CD4-positive, alpha-beta T cell treated with Interleukin-10 for 1 hour (primary cell): ENCODE measurements at regions not wholly inside any gene's neighbourhood (a gene's known extent, or its start where the extent isn't known, plus 50 kb on each side); places are given as distances from the start of the nearest gene placed in this dataset.

ENCODE experiments used
- DNase-seq: peaks from one replicate; pipeline ENCODE4 v3.0.0-alpha.2; 2020

DNA sequence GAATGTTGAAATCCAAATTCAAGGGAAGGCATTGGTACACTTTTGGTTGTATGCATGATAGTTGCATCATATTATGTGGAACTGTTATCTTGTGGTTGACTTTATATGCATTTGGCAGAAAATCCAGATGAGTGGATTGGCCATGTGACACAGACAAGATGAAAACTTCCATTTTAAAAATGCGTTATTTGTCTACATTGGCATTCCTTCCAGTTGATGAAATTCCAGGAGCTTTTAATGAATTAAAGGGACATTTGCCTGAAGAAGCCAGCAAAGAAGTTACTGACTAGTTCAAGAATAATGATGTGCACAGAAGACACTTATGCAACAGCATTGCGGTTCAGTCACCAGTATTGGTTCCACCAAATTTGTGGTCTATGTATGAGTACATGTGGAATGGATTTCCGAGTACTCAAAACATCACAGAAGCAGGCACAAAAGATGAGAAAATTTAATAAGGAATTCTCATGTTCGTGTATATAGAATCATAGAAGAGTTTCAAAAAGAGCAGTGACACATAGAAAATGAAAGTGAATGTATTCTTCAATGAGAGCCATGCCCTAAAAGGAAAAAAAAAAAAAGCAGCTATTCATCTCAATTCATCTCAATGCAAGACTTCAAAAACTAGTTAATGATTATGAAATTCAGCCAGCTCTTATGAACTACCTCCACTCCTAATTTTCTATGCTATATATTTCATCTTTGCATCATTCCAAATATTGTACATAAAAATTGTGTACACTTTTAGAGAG, 232.1 kb downstream of the RBM43 start:
- no peak for DNase-seq

DNA sequence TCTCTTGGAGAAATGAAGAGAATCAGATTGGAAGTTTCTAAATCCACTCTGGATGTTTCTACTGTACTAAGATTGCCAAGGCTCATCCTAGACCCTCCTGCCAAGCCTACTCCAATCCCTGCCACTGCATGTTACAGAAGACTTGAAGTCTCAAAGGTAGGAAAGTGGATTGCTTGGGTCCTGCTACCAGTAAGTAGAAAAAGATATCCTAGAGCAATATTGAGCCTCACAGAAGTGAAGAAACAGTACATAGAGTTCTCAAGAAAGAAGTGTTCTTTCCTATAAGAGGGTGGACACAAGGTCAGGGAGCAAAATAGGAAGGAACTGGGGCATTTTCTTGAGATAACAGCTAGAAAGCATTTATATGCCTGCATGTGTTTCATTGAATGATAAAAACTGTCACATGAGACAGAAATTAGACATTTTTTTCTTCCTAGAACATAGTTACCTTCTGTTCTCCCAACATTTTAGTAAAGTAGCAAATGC, 232.9 kb downstream of the RBM43 start:
- DNase-seq = no peak

DNA sequence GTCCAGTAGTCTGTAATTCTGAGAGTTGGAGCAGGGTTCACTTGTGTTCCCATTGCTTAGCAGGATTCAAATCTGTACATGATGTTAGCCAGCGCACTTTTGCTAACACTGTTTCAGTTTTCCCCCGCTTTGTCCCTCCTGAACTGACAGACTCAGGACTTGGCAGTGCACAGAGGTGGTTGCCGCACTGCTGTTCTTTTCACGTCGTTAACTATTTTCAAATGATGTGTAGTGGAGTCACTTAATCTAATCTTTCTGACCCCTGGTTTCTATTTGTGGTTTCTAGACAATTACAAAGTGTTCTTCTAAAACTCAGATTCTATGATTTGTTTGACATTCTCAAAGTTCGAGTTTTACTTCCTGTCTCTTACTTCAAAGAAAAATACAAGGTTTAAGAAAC, 234.5 kb downstream of the RBM43 start:
- no peak for DNase-seq

DNA sequence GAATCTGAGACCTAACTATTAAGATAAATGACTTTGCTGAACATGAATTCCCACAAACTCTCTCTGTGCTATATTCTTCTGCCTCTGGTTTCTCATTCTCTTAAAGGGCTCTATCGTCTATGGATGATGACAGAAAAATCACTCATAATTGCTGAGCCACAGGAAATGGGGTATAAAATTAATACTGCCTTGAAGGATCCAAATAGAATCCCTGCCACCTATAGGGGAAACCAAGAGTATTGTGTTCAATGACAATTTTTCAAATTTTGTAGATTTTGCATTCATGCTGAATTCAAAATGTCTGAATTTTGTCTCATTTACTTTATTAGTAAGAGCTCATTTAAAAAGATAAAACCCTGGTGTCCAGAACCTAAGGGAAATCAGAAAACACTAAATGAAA, 235.8 kb downstream of the RBM43 start:
- DNase-seq = no peak

DNA sequence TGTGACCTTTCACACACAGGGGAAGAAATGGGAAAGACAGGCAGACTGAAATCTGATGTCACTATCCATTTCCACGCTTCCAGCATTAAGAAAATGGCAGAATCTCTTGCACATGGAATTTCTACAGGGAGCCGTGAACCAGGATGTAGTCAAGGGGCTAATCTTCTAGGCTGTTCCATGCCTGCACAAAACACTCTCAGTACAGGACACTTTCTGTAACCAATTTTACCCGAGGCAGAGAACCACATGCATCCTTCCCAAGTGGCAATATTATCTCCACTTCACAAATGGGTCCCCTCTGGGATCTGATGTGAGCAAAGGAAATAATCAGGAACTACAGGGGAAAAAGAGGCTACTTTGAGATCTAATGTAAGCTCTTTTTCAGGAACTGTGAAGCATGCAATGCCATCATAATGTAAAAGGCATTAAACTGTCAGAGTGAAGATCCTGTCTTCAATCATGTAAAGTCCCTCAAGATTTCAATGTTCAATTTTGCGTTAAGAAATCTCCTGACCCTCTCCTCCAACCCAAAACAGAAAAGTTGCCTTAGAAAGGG, 236.9 kb downstream of the RBM43 start:
- no peak for DNase-seq

DNA sequence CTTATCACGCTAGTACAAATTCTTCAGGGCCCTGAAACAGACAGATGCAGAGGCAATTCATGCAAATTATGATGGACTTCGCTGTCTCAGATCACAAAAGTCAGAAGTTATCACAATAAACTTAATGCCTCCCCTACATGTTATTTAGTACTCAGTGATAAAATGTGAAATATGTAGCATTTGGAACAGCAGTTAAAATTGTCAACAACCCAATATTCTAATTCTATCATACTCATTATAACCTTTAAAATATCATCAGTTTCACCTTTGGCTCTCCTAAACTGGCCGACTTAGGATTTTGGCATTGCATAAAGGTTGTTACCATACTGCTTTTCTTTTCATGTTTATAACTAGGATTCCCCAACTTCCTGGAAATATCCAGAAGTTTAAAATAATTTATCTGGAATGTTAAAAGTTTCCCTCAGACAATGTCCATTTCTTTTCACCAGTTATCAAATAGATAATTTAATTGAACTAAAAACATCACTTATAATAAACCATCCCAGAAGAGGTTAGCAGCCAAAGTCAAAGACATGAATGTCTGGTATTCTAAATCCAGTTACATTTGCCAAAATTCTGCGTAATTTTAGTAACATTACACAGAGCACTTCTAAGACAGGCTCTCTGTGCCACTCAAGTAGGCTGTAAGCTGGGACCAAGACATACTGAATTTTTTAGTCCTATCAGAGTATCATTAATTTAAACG, 239.8 kb downstream of the RBM43 start:
- no peak for DNase-seq

DNA sequence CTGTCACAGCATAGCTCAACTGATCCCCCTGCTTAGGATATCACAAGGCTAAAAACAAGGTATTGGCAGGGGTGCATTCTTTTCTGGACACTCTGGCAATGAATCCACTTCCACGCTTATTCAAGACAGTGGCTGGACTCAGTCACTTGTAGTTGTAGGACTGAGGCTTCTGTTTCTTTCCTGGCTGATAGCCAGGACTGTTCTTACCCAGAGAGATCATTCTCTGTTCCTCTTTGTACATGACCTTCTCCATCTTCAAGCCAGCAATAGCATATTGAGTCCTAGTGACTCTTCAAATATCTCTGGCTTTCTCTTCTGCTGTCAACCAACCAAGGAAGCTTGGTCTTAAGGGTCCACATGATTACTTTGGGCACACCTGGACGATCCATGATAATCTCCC, 241.3 kb downstream of the RBM43 start:
- DNase-seq = no peak

DNA sequence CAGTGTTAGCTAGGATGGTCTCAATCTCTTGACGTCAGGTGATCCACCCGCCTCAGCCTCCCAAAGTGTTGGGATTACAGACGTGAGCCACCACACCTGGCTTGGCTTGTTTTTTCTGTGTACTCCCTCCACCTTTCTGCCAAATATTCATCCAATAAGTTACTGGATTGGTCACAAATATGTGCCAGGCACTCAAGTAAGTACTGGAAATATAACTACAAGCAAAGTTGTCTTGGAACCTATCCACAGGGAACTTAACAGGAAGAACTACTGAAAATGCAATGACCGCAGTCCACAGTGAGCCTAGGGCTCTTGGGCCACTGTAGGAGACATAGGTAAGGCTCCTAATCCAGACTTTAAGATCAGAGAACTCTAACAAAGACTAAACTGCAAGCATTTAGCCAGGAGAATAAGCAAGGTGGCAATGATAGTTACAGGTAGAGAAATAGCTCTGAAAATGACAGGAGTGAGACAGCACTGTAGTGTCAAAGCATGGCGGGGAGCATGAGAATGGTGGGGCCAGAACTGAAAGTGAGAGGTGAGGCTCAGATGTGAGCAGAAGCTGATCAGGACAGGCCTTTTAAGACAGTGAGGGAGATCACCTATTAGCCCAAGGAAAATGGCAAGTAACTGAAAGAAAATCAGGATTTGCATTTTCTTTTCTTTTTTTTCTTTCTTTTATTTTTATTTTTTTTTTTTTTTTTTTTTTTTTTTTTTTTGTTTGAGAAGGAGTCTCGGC, 252.1 kb downstream of the RBM43 start:
- DNase-seq = no peak

DNA sequence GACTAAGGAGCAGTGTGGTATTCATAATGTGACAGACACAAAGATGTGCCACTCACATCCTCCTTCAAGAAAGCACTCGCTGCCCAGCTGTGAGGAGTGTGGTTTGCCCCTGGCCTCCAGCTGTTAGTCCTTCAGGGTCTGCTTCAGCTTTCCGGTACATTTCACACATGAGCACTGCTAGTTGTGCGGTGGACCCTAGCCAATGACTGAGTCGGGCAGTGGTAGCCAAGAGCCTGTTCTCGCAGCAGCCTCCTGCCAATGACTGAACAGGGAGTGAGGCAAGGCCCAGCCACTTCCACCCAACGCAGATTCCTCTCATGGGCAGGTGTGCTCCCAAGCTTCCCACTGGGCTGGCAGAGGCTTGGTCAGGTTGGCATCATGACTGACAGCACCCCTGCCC, 254.3 kb downstream of the RBM43 start:
- DNase-seq = no peak

DNA sequence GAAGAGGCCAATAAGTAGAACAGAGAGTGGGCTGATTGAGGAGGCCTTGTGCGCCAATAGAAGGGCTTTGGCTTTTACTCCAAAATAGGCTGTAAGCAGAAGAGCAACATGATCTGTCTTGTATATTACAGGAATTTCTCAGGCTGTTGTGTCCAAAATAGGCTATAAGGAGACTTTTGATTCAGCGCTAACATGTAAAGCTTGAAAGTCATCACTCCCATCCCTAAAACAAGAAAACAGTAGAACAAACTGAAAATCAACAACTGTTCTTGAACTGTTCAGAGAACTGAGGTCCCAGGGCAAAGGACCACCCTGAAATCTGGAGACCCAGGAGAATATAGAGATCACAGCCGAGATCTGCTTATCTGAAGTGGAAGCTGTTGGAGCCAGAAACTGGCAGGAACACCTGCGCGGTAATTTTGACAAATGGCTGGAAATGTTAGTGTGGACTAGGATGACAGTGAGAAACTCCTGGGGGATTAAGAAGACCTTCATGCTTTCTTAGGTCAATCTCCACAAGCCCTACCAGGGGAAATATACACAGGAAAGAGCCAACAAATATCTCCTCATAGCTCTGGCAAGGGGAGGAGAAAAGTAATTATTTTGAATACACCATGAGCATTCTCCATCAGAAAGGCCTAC, 258.6 kb downstream of the RBM43 start:
- DNase-seq = no peak

DNA sequence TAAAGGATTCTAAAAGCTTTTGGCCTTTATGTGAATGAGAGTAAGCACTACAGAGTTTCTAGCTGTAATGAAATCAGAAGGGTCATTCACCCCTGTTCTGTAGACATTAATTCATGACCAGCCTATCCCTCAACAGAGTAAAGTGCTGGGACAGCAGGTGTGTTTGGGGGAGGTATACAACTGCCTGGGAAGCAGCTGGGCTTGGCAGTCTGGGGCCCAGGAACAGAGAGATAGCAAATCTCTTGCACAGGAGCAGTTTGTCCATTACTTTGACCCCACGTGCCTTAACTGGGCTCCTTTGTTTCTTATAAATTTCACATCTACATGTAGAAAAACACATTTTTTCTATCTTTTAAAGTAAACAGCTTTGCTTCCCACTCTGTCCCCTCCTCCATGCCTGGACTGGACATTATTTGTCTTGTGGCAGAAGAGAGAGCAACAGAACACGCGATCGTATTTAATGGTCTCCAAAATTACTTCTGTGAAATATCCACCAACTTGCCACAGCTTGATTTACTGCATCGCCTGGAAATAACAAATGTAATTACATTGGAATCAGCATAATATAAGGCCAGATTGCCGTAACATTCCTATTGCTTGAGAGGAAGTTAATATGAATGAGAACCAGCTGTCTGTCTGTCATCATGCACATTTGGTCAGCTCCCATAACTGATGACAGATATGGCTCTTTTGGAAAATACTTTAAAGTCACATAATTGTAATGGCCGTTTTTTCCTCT, 263.8 kb downstream of the RBM43 start:
- no peak for DNase-seq

DNA sequence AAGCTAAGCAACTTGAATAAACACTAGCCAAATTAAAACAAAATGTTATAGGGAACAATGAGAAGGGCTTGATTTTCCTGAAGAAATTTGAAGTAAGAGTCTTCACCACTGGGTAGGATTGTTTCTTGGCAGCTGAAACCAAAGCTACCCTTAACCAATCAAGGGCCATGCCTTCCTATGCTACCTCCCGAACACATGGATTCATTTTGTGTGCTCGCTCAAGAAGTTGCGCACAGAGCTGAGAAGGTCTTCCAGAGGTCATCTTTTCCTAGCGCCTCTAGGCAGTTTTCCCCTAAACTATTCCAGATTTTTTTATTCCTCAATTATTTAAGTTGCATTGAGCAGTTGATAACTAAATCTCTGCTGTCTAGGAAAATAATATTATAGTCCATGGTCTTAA, 264.6 kb downstream of the RBM43 start:
- DNase-seq = no peak

DNA sequence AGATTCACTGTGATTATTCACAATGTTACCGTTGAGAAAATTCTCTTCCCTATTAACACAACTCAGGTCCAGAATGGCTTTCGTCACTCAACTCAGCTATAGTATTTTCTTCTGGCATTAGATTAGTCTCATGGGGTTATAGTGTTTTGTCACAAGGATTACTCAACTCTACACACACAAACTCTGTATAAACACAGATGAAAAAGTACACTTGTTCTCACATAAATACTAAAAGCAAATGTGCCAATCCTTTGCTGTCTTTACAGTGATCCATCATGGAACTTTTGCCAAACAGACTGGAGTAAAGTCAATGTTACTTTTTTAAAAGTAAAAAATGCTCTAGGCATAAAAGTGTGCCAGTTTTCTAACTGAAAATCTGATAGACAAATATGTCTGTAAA, 267.6 kb downstream of the RBM43 start:
- DNase-seq = no peak

DNA sequence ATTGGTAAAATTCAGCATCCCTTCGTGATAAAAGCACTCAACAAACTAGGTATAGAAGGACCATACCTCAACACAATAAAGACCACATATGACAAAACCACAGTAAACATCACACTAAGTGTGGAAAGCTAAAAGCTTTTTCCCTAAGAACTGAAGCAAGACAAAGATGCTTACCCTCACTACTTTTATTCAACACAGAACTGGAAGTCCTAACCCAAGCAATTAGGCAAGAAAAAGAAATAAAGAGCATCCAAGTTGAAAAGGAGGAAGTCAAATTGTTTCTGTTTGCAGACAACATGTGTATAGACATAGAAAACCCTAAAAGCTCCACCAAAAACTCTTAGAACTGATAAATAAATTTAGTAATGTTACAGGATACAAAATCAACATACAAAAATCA, 271.7 kb downstream of the RBM43 start:
- no peak for DNase-seq

DNA sequence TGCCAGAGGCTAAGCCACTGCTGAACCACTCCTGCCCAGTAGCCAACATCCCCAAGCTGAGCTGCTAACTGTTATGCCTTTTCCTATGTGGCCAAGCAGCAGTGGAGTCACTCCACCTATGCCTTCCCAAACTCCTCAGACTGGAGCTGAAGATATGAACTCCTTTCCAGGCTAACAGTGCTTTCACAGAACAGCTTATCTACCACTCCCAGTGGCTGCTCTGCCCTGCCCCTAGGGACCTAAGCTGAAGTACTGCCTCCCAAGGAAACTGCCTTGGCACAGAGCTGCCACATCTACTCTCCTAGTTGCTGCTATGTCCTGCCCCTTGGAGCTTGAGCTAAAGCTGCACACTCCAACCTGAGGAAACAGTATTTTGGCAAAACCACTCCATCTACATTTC, 275.9 kb downstream of the RBM43 start:
- no peak for DNase-seq

DNA sequence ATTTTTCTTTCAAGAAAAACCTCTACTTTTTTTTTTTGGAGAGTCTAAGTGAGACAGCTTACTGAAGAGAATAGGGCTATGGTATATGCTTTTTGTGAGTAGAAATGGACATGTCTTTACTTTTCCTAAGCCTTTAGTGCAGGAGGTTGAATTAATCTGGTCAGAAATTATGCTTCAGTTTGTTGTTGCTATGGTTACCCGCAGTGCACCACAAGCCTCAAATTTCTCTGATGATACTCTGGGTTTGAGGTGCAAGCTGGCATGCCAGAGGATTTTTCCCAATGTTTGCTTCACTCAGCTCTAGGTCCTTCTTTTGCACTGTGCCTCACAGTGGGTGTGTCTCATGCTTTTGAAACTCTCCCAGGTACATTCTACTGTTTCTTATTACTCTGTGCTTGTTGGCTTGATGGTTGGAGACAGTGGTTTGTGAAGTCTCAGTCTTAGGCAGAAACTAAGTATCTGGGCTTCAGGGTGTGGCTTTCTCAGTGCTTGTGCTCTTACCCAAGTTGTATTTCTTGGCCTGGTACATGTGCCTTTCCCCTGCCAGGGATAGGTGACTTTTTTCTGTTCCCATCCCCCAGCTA, 278.3 kb downstream of the RBM43 start:
- DNase-seq = no peak

DNA sequence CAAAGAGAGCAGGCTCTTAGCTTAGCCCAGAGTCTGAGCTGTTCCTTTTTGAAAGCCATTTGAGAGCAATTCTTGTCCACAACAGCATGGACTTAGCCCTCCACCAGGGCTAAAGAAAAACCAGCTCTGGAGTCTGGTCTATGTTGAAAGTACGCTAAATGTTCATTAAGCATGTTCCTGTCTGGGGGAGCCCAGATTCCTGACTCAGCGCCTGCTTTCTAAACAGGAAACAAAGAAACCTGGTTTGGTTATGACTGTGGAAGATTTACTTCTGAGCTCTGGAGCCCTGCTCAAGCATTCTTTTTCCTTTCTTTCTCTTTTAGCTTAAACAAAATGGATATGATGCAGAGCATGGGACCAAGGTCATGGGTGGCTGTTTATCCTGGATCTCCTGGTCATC, 279.8 kb downstream of the RBM43 start:
- no peak for DNase-seq

DNA sequence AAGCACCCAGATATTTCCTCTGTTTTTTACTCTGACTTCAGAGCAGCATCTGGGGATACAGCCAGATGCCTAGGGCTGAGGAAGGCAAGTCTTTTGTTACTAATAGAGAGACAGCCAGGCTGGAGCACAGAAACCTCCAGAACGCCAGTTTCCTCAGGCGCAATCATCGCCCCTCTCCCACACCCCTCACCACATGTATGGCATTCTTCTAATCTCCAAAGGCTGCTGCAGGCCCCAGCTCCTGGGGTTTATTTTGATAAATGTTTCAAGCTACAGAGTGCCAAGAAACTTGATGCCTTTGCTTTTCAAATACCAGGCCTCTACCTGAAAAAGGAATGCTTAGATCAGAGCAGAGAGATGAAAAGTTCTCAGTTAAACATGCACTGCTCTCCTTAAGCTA, 283.6 kb downstream of the RBM43 start:
- no peak for DNase-seq

DNA sequence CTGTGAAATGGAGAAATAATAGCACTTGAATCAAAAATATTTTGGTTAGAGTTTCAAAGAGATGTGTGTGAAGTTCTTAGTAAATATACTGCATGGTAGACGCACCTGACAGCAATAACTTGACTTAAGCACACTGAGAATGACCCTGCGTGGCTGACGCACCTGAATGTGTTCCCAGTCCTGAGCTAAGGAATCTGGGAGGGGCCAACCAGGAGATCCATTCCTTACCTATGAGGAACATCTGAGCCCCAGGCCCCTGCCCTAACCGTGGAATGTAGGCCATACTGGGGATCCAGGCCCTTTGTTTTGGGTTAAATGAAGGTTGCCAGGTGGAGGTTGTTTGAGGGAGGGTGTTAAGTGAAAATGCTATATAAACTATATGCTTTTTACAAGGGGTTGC, 284.4 kb downstream of the RBM43 start:
- DNase-seq = no peak

DNA sequence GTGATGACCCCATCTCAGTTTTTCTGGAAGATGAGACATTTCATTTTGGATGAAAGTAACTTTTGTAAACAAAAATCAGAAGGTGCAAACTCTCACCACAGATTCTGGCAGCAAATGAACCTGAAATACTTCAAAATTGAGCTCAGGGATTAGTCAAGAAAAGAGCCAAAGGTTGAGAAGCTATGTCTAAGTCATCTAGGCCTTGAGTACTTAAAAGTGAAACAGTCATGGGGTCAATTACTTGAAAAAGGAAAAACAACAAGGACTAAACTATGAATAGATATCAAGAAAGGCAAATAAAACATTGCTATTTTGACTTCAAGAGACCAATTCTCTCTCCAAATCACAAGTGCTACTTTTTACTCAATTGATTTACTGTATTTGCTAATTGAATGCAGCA, 285.1 kb downstream of the RBM43 start:
- DNase-seq = no peak

DNA sequence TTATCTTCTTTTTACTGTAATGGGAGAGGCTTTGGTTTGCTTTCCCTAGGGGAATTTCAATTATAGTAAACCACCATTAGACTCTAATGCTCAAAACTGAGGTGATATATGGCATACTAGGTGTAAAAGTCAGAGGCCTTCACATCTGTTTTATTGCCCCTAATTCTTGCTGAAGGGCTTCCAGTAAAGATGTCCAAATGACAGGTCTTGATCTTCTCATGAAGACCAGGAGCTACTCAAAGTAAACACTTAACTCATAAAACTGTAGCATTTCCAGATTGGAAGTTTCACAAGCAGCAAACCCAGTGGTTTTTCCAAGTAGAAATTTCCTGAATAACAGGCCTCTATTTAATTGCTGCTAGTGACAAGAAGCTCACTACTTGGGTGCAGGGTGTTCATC, 286.8 kb downstream of the RBM43 start:
- no peak for DNase-seq

DNA sequence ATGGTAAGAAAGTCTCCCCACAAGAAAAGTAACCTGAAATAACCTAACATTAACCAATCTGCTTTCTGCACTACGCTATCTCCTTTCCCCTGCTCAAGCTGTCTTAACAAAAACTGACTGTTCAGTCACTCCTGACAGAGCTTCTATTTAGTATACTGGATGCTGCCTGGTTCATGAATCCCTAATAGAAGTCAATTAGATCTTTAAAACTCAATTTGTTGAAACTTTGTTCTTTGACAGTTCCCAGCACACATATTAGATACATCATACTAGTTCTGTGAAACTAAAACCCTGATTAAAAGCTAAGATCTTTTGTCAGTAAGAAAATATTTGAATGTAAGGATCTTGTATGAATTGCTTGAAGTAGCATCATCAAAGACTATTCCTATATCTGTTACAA, 287.4 kb downstream of the RBM43 start:
- DNase-seq = no peak
